ENCODE measurements at regions not wholly inside any gene's neighbourhood (a gene's known extent, or its start where the extent isn't known, plus 50 kb on each side); places are given as distances from the start of the nearest gene placed in this dataset.

- TF ChIP-seq, protein P1, sequence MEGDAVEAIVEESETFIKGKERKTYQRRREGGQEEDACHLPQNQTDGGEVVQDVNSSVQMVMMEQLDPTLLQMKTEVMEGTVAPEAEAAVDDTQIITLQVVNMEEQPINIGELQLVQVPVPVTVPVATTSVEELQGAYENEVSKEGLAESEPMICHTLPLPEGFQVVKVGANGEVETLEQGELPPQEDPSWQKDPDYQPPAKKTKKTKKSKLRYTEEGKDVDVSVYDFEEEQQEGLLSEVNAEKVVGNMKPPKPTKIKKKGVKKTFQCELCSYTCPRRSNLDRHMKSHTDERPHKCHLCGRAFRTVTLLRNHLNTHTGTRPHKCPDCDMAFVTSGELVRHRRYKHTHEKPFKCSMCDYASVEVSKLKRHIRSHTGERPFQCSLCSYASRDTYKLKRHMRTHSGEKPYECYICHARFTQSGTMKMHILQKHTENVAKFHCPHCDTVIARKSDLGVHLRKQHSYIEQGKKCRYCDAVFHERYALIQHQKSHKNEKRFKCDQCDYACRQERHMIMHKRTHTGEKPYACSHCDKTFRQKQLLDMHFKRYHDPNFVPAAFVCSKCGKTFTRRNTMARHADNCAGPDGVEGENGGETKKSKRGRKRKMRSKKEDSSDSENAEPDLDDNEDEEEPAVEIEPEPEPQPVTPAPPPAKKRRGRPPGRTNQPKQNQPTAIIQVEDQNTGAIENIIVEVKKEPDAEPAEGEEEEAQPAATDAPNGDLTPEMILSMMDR (IDR thresholded peaks at IDR 0.05; ENCODE audit: low read depth, low read length): no peak
- no peak for TF ChIP-seq POLR2A (IDR thresholded peaks at IDR 0.05; ENCODE audit: extremely low read depth, insufficient read length)
- TF ChIP-seq MAX (IDR thresholded peaks at IDR 0.05; ENCODE audit: low read depth, low read length): no peak
- no peak for TF ChIP-seq MYC (IDR thresholded peaks at IDR 0.05; ENCODE audit: low read depth, low read length)
These were observed 522.0 kb upstream of the ATXN8OS start for GRCh38 chr13:69585656-69586055.
